ENCODE measurements at regions not wholly inside any gene's neighbourhood (a gene's known extent, or its start where the extent isn't known, plus 50 kb on each side); places are given as distances from the start of the nearest gene placed in this dataset.

GRCh38 chrX:143800150-143800549 lies 79.6 kb upstream of the SPANXN2 start:
- no peak for DNase-seq (ENCODE audit: low spot score)

DNA sequence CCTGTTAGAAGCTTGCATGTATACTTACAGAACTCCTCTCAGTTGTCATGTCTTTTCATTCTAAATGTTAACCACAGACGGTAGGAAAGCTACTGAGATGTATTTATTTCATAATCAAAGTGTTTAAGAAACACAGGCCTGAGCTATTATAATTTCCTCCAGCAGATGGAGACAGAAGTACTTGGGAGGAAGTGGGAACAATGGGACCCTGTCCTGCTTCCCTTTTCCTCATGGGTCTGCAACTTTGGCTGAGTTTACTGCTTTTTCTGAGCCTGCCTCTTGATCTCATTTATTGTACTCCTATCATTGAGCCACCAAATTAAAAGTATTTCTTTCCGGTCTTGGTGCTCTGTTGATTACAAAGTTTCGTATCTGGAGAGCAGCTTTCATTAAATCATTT lies 67.7 kb upstream of the SPANXN2 start:
- DNase-seq (ENCODE audit: low spot score): peak; percentile 6

DNA sequence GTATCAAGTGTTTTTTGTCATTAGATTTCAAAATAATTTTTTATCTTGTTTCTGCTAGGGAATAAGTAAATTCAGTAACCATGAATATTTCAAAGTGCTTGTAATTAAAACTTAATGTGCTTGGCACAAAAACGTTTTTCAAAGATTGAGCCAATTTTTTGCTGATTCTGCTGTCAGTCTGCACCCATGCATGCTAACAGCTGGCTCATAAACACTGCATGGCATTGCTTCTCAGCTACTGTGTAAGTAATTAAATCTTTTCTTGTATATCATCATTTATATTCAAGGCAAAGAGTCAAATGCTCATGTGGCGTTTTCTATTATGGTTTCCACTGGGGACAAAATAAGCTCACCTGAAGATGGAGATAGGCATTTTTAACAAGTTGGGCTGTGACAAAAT lies 66.8 kb upstream of the SPANXN2 start:
- no peak for DNase-seq (ENCODE audit: low spot score)

DNA sequence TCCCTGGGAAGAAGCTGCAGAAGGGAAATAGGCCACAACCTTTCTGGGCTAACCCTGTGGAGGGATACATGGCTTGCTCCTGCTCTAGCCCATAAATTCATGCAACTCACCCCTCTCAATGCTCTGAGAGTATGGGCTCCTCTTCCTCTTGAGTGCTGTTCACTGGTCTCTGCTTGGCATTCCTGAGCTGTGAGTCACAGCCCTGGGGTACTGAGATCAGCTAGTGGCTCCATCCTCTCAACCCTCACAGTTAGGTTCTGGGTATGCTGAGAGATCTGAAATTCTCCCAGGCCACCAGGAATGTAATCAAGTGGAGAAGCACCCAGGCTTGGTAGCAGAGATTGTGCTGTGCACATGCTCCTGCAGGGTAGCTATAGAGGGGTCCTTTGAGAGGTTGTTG lies 60.6 kb upstream of the SPANXN2 start:
- DNase-seq (ENCODE audit: low spot score): peak; percentile 17
